Neural progenitor cell (in vitro differentiated cells): ENCODE measurements at regions not wholly inside any gene's neighbourhood (a gene's known extent, or its start where the extent isn't known, plus 50 kb on each side); places are given as distances from the start of the nearest gene placed in this dataset.

Experiments used
- CTCF ChIP-seq: fragments of 200-600 bp; sonication (generic); IDR thresholded peaks from 2 replicates; pipeline ENCODE4 v1.5.1; 2017; ENCODE audit warnings: antibody characterized with exemption, mild to moderate bottlenecking
- EZH2 ChIP-seq: fragments of 200-600 bp; sonication (generic); IDR thresholded peaks from 2 replicates; pipeline ENCODE4 v1.6.1; 2017; ENCODE audit warnings: antibody characterized with exemption, mild to moderate bottlenecking, moderate library complexity

- TF ChIP-seq CTCF (no peak), EZH2 (no peak)
Measured at GRCh38 chr19:28949535-28949934, 263.4 kb downstream of the UQCRFS1 start.
